ENCODE measurements at regions not wholly inside any gene's neighbourhood (a gene's known extent, or its start where the extent isn't known, plus 50 kb on each side); places are given as distances from the start of the nearest gene placed in this dataset.

GRCh38 chr2:71830497-71831192 is 317.0 kb downstream of the CYP26B1 start:
- peaks cover 23 to 45% of the 10 kb centered on the region in 2 experiments; a peak in 4 of 5 replicates for H3K27me3 ChIP-seq (ENCODE audit: control insufficient read depth in 2 of 2, insufficient read depth in 2 of 2, low read length in 2 of 2)
- no peaks in the 10 kb centered on the region for H3K79me2 ChIP-seq (ENCODE audit: control insufficient read depth, insufficient read depth, low read length)
- no peak overlapping the region for H2AFZ ChIP-seq (ENCODE audit: low read depth, low read length)
- POLR2A ChIA-PET, result interaction anchor here (0.6 kb wide), 1 partner anchor 101 kb away, joined by 3 read pairs; no protein-coding TSS in a partner anchor
- no peak overlapping the region for H3K4me2 ChIP-seq (ENCODE audit: insufficient read depth, low read length)
- H3K9me1 ChIP-seq (ENCODE audit: control insufficient read depth, insufficient read depth, low read length), result no peaks in the 10 kb centered on the region
- H3K27ac ChIP-seq (ENCODE audit: extremely low read depth, low read depth, low read length), result no peak overlapping the region
- no peak overlapping the region for H3K9ac ChIP-seq (ENCODE audit: insufficient read depth in 1 of 2, low read depth in 2 of 2, low read length in 2 of 2)
- in situ Hi-C loops (cut with MboI), result no loop called here
- DNase-seq (ENCODE audit: extremely low read depth in 1 of 4, low spot score in 3 of 4) (no peak), FAIRE-seq (no peak), ATAC-seq (no peak)
- TF ChIP-seq E2F8 (IDR thresholded peaks at IDR 0.05; ENCODE audit: low read depth, partially characterized antibody), result no peak
- no peak for TF ChIP-seq TFE3 (CRISPR knock-in tag; IDR thresholded peaks at IDR 0.05)
- no peak for TF ChIP-seq UBTF (IDR thresholded peaks at IDR 0.05; ENCODE audit: borderline replicate concordance in 1 of 2, low read depth in 2 of 2, low read length in 2 of 2)
- no peak for TF ChIP-seq HEY1 (CRISPR knock-in tag; IDR thresholded peaks at IDR 0.05; ENCODE audit: borderline replicate concordance)
- no peak for TF ChIP-seq ZNF282 (CRISPR knock-in tag; IDR thresholded peaks at IDR 0.05)
- no peak for TF ChIP-seq TCF3 (CRISPR knock-in tag; IDR thresholded peaks at IDR 0.05)
- no peak for TF ChIP-seq ZNF133 (CRISPR knock-in tag; IDR thresholded peaks at IDR 0.05)
- no peak for TF ChIP-seq SREBF1 (IDR thresholded peaks at IDR 0.05; ENCODE audit: borderline replicate concordance, low read depth, low read length)
- H3K4me3 ChIP-seq, result no peak overlapping the region
- no peaks in the 10 kb centered on the region for H3K4me1 ChIP-seq (replicated peaks in 1 of 2; ENCODE audit: control insufficient read depth in 2 of 2, insufficient read depth in 2 of 2, low read length in 2 of 2)
- H4K20me1 ChIP-seq (replicated peaks; ENCODE audit: control insufficient read depth, insufficient read depth, low read length), result no peaks in the 10 kb centered on the region
- CTCF ChIA-PET (ENCODE audit: low intra/inter-chr PET ratio), result no interaction called here
- WGBS (ENCODE audit: insufficient coverage, low coverage, missing lambda C conversion rate), result 0% methylated on average over 7 of the region's 9 CpGs
- H3K9me3 ChIP-seq (replicated peaks; ENCODE audit: control insufficient read depth, insufficient read depth, low read depth, low read length), result no peaks in the 10 kb centered on the region
- H3K36me3 ChIP-seq (ENCODE audit: control insufficient read depth, insufficient read depth, low read length), result no peaks in the 10 kb centered on the region
- intact Hi-C loops (cut with micrococcal nuclease), result no loop called here
- BruUV-seq (replicated peaks), result no TSS peak

Measured in K562 (cell line).